ENCODE measurements at regions not wholly inside any gene's neighbourhood (a gene's known extent, or its start where the extent isn't known, plus 50 kb on each side); places are given as distances from the start of the nearest gene placed in this dataset.
"Not testable (repeated sequence)": the region's sequence is repeated elsewhere in the genome, so short reads cannot be mapped to it uniquely, and the experiment has no call there.

- DNase-seq (ENCODE audit: low spot score) = no peak
Measured at GRCh38 chr5:116951219-116951618, 376.6 kb upstream of the SEMA6A start.

GRCh38 chr5:116947691-116948528, 373.3 kb upstream of the SEMA6A start:
- peak; percentile 34 for DNase-seq (ENCODE audit: low spot score)

GRCh38 chr5:116945613-116946382, 371.2 kb upstream of the SEMA6A start:
- DNase-seq (ENCODE audit: low spot score) = not testable (repeated sequence)

- no peak for DNase-seq (ENCODE audit: low spot score)
Measured at GRCh38 chr5:116944183-116944582, 369.6 kb upstream of the SEMA6A start.

- DNase-seq (ENCODE audit: low spot score) = no peak
Measured at GRCh38 chr5:116942622-116943021, 368.0 kb upstream of the SEMA6A start.

- peak; percentile 16 for DNase-seq (ENCODE audit: low spot score)
Measured at GRCh38 chr5:116939641-116940040, 365.0 kb upstream of the SEMA6A start.

- peak; percentile 50 for DNase-seq (ENCODE audit: low spot score)
Measured at GRCh38 chr5:116938488-116938887, 363.9 kb upstream of the SEMA6A start.

GRCh38 chr5:116935561-116936162, 361.0 kb upstream of the SEMA6A start:
- DNase-seq (ENCODE audit: low spot score) = no peak

- no peak for DNase-seq (ENCODE audit: low spot score)
Measured at GRCh38 chr5:116930616-116931015, 356.0 kb upstream of the SEMA6A start.

- DNase-seq (ENCODE audit: low spot score) = no peak
Measured at GRCh38 chr5:116923344-116923743, 348.7 kb upstream of the SEMA6A start.

- DNase-seq (ENCODE audit: low spot score) = no peak
Measured at GRCh38 chr5:116922532-116922931, 347.9 kb upstream of the SEMA6A start.

GRCh38 chr5:116914869-116915504, 340.4 kb upstream of the SEMA6A start:
- DNase-seq (ENCODE audit: low spot score) = no peak

GRCh38 chr5:116912221-116912620, 337.6 kb upstream of the SEMA6A start:
- DNase-seq (ENCODE audit: low spot score) = no peak

- DNase-seq (ENCODE audit: low spot score) = no peak
Measured at GRCh38 chr5:116911074-116911473, 336.5 kb upstream of the SEMA6A start.

GRCh38 chr5:116908537-116908936, 333.9 kb upstream of the SEMA6A start:
- DNase-seq (ENCODE audit: low spot score) = no peak

- DNase-seq (ENCODE audit: low spot score) = no peak
Measured at GRCh38 chr5:116905885-116906284, 331.3 kb upstream of the SEMA6A start.

- no peak for DNase-seq (ENCODE audit: low spot score)
Measured at GRCh38 chr5:116900793-116901192, 326.2 kb upstream of the SEMA6A start.

- no peak for DNase-seq (ENCODE audit: low spot score)
Measured at GRCh38 chr5:116898917-116899316, 324.3 kb upstream of the SEMA6A start.

- DNase-seq (ENCODE audit: low spot score) = no peak
Measured at GRCh38 chr5:116897291-116897690, 322.7 kb upstream of the SEMA6A start.

- DNase-seq (ENCODE audit: low spot score) = no peak
Measured at GRCh38 chr5:116896001-116896400, 321.4 kb upstream of the SEMA6A start.

GRCh38 chr5:116892993-116893392, 318.4 kb upstream of the SEMA6A start:
- DNase-seq (ENCODE audit: low spot score) = no peak

- DNase-seq (ENCODE audit: low spot score) = no peak
Measured at GRCh38 chr5:116887104-116887503, 312.5 kb upstream of the SEMA6A start.
